C4-2B (cell line): ENCODE measurements at regions not wholly inside any gene's neighbourhood (a gene's known extent, or its start where the extent isn't known, plus 50 kb on each side); places are given as distances from the start of the nearest gene placed in this dataset.
"Not testable (repeated sequence)": the region's sequence is repeated elsewhere in the genome, so short reads cannot be mapped to it uniquely, and the experiment has no call there.

Source experiments
- H3K27ac ChIP-seq: fragments of 450-650 bp; 2 replicates; pipeline ENCODE4 v1.5.1; 2017
- CTCF ChIP-seq: fragments of 450-650 bp; conservative IDR thresholded peaks from 2 replicates; pipeline ENCODE4 v1.5.1; 2017; ENCODE audit warnings: mild to moderate bottlenecking
- ZFX ChIP-seq: fragments of 450-650 bp; IDR thresholded peaks from 2 replicates; pipeline ENCODE4 v1.6.1; 2017

- no peak for TF ChIP-seq CTCF
- no peak for TF ChIP-seq ZFX
- no peak overlapping the region for H3K27ac ChIP-seq
Measured at GRCh38 chr3:59503441-59503840, 453.6 kb upstream of the CFAP20DC start.

DNA sequence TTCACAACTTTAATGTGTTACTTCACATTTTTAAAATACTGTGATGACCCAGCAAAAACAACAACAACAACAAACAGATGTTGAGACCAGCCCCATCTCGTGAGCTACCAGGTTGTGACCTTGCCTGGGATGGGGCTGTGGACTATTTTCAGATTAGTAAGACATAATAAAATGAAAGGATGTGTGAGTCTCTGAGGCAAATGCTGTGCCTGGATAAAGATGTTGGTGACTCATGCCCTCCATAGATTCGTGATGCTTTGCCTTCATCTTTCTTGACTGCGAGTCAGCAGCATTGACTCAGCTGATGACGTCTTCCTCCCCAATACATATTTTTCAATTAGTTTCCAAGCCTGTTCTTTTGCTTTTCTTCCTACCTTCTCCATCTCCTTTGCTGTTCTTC is 453.0 kb upstream of the CFAP20DC start:
- TF ChIP-seq ZFX (no peak), CTCF (no peak)

GRCh38 chr3:59499954-59500353 is 450.1 kb upstream of the CFAP20DC start:
- TF ChIP-seq CTCF, result no peak
- no peak for TF ChIP-seq ZFX

More for the DNA sequence above, 453.0 kb upstream of the CFAP20DC start:
- no peak overlapping the region for H3K27ac ChIP-seq

GRCh38 chr3:59499000-59499399 is 449.2 kb upstream of the CFAP20DC start:
- TF ChIP-seq ZFX (no peak), CTCF (no peak)

More at GRCh38 chr3:59499954-59500353, 450.1 kb upstream of the CFAP20DC start:
- H3K27ac ChIP-seq, result no peak overlapping the region

DNA sequence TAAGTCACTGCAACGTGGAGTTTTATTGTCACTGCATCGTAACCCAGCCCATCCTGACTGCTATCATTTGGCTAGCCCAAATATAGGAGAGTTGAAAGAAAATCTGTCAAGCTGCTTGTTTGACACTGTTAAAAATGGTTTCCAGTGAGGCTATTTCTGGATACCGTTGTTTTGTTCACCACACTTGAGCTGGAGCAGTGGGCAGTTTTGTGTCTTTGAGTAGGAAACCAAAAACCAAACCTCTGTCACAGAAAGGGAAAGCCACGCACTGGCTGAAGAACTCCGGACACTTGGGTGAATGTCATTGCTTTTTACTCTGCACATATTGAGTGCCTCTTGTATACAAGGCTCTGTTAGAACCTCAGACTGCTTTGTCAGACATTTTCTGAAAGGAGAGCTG is 446.4 kb upstream of the CFAP20DC start:
- TF ChIP-seq ZFX, result no peak
- TF ChIP-seq CTCF, result no peak
- no peak overlapping the region for H3K27ac ChIP-seq

More at GRCh38 chr3:59499000-59499399, 449.2 kb upstream of the CFAP20DC start:
- H3K27ac ChIP-seq, result no peak overlapping the region

GRCh38 chr3:59494969-59495368 is 445.1 kb upstream of the CFAP20DC start:
- not testable (repeated sequence) for H3K27ac ChIP-seq

GRCh38 chr3:59486520-59486919 is 436.7 kb upstream of the CFAP20DC start:
- TF ChIP-seq CTCF (no peak), ZFX (no peak)
- no peak overlapping the region for H3K27ac ChIP-seq

DNA sequence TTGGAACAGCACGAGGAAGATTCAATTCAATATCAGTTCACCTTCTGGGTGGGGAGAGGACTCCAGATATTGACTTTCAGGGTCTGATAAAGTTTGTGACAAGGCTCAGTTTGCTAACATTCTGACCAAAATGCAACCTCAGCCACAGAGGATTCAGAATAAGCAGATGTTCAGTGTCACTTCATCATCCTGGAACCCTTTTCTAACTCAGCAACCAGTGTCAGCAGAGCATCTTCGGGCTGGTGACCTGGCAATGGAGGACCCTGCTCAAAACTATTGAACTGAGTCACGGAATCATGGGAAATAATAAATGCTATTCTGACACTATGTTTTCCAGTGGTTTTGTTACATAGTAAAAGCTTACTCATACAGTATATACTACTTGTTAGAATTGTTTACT is 433.4 kb upstream of the CFAP20DC start:
- no peak overlapping the region for H3K27ac ChIP-seq
- no peak for TF ChIP-seq ZFX
- TF ChIP-seq CTCF, result no peak
